ENCODE measurements at regions not wholly inside any gene's neighbourhood (a gene's known extent, or its start where the extent isn't known, plus 50 kb on each side); places are given as distances from the start of the nearest gene placed in this dataset.

DNA sequence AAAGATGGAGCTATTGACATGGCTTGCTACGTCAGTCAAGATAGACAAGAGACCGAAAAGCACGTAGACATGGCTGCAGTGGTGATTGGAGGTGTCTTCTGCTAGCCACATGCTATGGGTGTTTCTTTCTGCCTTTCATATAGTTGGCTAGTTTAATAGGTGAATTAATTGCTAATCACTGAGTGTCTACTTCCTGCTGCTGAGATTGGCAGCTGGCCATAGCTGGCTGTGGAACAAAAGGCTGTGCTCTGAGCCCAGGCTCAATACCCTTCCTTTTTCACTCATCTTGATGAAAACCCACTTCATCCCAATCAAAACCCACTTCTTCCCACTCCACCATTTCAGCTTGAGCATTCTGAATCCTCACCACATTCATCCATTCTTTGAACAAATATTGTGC lies 221.4 kb upstream of the MAF start:
- TF ChIP-seq, protein P1, sequence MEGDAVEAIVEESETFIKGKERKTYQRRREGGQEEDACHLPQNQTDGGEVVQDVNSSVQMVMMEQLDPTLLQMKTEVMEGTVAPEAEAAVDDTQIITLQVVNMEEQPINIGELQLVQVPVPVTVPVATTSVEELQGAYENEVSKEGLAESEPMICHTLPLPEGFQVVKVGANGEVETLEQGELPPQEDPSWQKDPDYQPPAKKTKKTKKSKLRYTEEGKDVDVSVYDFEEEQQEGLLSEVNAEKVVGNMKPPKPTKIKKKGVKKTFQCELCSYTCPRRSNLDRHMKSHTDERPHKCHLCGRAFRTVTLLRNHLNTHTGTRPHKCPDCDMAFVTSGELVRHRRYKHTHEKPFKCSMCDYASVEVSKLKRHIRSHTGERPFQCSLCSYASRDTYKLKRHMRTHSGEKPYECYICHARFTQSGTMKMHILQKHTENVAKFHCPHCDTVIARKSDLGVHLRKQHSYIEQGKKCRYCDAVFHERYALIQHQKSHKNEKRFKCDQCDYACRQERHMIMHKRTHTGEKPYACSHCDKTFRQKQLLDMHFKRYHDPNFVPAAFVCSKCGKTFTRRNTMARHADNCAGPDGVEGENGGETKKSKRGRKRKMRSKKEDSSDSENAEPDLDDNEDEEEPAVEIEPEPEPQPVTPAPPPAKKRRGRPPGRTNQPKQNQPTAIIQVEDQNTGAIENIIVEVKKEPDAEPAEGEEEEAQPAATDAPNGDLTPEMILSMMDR (IDR thresholded peaks at IDR 0.05) = no peak
- TF ChIP-seq POLR2A (IDR thresholded peaks at IDR 0.05) = no peak

Data from right lobe of liver (tissue), 4 donors.